HUDEP-2 (cell line): ENCODE measurements at regions not wholly inside any gene's neighbourhood (a gene's known extent, or its start where the extent isn't known, plus 50 kb on each side); places are given as distances from the start of the nearest gene placed in this dataset.

Experiments
- DNase-seq, 76 experiments: peaks; one replicate each; lab custom pipeline; 2025; ENCODE audit not compliant: unreplicated experiment in 76 of 76; lab: John Stamatoyannopoulos, UW

GRCh38 chr20:2234598-2235191 lies 61.1 kb upstream of the TGM3 start:
- no peak for DNase-seq

GRCh38 chr20:2236256-2236655 lies 59.5 kb upstream of the TGM3 start:
- no peak for DNase-seq

- no peak for DNase-seq
Observed at GRCh38 chr20:2237059-2237458, 58.7 kb upstream of the TGM3 start.

GRCh38 chr20:2238601-2239000 lies 57.2 kb upstream of the TGM3 start:
- no peak for DNase-seq

- no peak for DNase-seq
Observed at GRCh38 chr20:2240835-2241234, 55.0 kb upstream of the TGM3 start.

- DNase-seq = no peak
Observed at GRCh38 chr20:2242678-2243077, 53.1 kb upstream of the TGM3 start.

- DNase-seq = no peak
Observed at GRCh38 chr20:2244523-2244922, 51.3 kb upstream of the TGM3 start.

GRCh38 chr20:2244993-2245392 lies 50.8 kb upstream of the TGM3 start:
- DNase-seq = no peak

GRCh38 chr20:2245637-2246036 lies 50.2 kb upstream of the TGM3 start:
- DNase-seq = no peak
